RWPE2 (cell line): ENCODE measurements at regions not wholly inside any gene's neighbourhood (a gene's known extent, or its start where the extent isn't known, plus 50 kb on each side); places are given as distances from the start of the nearest gene placed in this dataset.

Source experiments
- ATAC-seq: fragments of 200-7000 bp; cut with Tn5 transposase; 3 replicates; pipeline ENCODE4 v1.9.1; 2021; ENCODE audit warnings: low read depth
- DNase-seq: peaks from one replicate; pipeline ENCODE4 v3.0.0-alpha.2; 2020; ENCODE audit warnings: low spot score
- H3K27ac ChIP-seq: fragments of 450-650 bp; 2 replicates; pipeline ENCODE4 v1.5.1; 2017; ENCODE audit warnings: mild to moderate bottlenecking; ENCODE audit not compliant: poor library complexity, severe bottlenecking
- H3K27me3 ChIP-seq: fragments of 250-450 bp; sonication (Bioruptor Pico); 2 replicates; pipeline ENCODE4 v1.5.1; 2021; ENCODE audit warnings: mild to moderate bottlenecking, moderate library complexity; ENCODE audit not compliant: insufficient read depth, poor library complexity, severe bottlenecking
- H3K36me3 ChIP-seq: fragments of 250-450 bp; sonication (Bioruptor Pico); 2 replicates; pipeline ENCODE4 v1.5.1; 2020; ENCODE audit warnings: low read depth, mild to moderate bottlenecking, moderate library complexity
- H3K4me1 ChIP-seq: fragments of 250-450 bp; sonication (Bioruptor Pico); 2 replicates; pipeline ENCODE4 v1.5.1; 2021; ENCODE audit warnings: mild to moderate bottlenecking, moderate library complexity; ENCODE audit not compliant: insufficient read depth, poor library complexity, severe bottlenecking
- H3K4me3 ChIP-seq: fragments of 250-450 bp; sonication (Bioruptor Pico); 2 replicates; pipeline ENCODE4 v1.5.1; 2021; ENCODE audit warnings: mild to moderate bottlenecking, moderate library complexity; ENCODE audit not compliant: severe bottlenecking
- H3K9me3 ChIP-seq: fragments of 250-450 bp; sonication (Bioruptor Pico); 2 replicates; pipeline ENCODE4 v1.5.1; 2021; ENCODE audit warnings: mild to moderate bottlenecking, moderate library complexity; ENCODE audit not compliant: severe bottlenecking
- TF ChIP-seq, protein P1 (sequence below): fragments of 450-650 bp; IDR thresholded peaks from one replicate; pipeline ENCODE4 v1.5.1; 2017; ENCODE audit warnings: mild to moderate bottlenecking, moderate library complexity; ENCODE audit not compliant: poor library complexity, severe bottlenecking

- no peak overlapping the region for H3K4me3 ChIP-seq
- ATAC-seq, result no peak
Measured at GRCh38 chr14:40576880-40577478, 1029.7 kb upstream of the LRFN5 start.

DNA sequence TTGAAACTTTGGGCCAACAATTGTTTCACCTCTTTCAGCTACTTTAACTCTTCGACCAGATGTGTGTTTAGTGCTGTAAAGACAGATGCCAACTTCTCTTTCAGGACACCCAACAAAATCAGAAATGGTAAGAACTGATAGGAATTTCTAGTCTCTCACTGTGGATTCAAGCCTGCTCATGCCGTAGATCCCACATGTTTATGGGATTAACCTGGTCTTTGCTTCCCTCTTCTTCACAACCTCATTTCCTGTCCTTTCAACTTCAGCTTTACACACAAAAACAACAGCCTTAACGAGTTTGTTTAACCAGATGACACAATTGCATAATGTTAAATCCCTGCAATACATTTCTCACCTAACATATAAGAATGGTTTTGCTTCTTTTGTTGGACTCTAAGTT is 1031.9 kb upstream of the LRFN5 start:
- no peaks in the 10 kb centered on the region for H3K36me3 ChIP-seq
- no peak overlapping the region for H3K27ac ChIP-seq
- no peaks in the 10 kb centered on the region for H3K4me1 ChIP-seq
- H3K9me3 ChIP-seq, result no peaks in the 10 kb centered on the region
- TF ChIP-seq, protein P1, sequence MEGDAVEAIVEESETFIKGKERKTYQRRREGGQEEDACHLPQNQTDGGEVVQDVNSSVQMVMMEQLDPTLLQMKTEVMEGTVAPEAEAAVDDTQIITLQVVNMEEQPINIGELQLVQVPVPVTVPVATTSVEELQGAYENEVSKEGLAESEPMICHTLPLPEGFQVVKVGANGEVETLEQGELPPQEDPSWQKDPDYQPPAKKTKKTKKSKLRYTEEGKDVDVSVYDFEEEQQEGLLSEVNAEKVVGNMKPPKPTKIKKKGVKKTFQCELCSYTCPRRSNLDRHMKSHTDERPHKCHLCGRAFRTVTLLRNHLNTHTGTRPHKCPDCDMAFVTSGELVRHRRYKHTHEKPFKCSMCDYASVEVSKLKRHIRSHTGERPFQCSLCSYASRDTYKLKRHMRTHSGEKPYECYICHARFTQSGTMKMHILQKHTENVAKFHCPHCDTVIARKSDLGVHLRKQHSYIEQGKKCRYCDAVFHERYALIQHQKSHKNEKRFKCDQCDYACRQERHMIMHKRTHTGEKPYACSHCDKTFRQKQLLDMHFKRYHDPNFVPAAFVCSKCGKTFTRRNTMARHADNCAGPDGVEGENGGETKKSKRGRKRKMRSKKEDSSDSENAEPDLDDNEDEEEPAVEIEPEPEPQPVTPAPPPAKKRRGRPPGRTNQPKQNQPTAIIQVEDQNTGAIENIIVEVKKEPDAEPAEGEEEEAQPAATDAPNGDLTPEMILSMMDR, result no peak
- DNase-seq (no peak), ATAC-seq (no peak)
- H3K4me3 ChIP-seq, result no peak overlapping the region
- peaks cover 13% of the 10 kb centered on the region for H3K27me3 ChIP-seq

More at GRCh38 chr14:40576880-40577478, 1029.7 kb upstream of the LRFN5 start:
- no peaks in the 10 kb centered on the region for H3K9me3 ChIP-seq
- H3K36me3 ChIP-seq, result no peaks in the 10 kb centered on the region
- H3K4me1 ChIP-seq, result no peaks in the 10 kb centered on the region
- TF ChIP-seq, protein P1, result no peak
- peaks cover 23% of the 10 kb centered on the region for H3K27me3 ChIP-seq
- DNase-seq, result no peak
- no peak overlapping the region for H3K27ac ChIP-seq

GRCh38 chr14:40525314-40525713 is 1081.4 kb upstream of the LRFN5 start:
- Histone ChIP-seq H3K27ac (no peak overlapping the region), H3K4me1 (no peaks in the 10 kb centered on the region), H3K27me3 (no peaks in the 10 kb centered on the region), H3K4me3 (no peak overlapping the region), H3K36me3 (no peaks in the 10 kb centered on the region), H3K9me3 (no peaks in the 10 kb centered on the region)
- TF ChIP-seq, protein P1, result no peak
- no peak for DNase-seq
- peak; percentile 27; the same call in 1 of the 3 replicates for ATAC-seq

GRCh38 chr14:40523123-40523522 is 1083.6 kb upstream of the LRFN5 start:
- ATAC-seq (no peak), DNase-seq (no peak)
- Histone ChIP-seq H3K9me3 (no peaks in the 10 kb centered on the region), H3K4me1 (no peaks in the 10 kb centered on the region), H3K36me3 (no peaks in the 10 kb centered on the region), H3K27me3 (no peaks in the 10 kb centered on the region), H3K4me3 (no peak overlapping the region), H3K27ac (no peak overlapping the region)
- TF ChIP-seq, protein P1, result no peak

DNA sequence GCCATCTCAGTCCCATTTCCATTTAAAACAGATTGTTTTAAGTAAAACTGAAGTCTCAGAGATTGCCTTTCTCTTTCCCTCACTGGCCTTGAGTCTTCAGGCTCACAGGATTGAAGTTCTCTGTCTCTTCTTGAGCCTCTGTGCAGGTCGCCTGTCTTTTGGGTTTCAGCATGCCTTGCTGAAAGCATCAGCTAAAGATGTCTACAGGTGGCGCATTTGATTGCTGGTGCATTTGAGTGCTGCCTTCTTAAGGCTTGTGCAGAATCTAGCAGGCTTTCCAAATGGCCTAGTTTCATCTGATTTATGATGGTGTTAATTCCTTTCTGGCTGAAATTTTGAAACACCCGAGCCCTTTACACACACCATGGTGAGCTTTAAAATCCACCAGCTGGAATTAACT is 1062.2 kb upstream of the FBXO33 start:
- H3K9me3 ChIP-seq, result no peaks in the 10 kb centered on the region
- H3K27me3 ChIP-seq, result peaks cover 3% of the 10 kb centered on the region
- peak; percentile 25; the same call in 1 of the 3 replicates for ATAC-seq
- no peaks in the 10 kb centered on the region for H3K4me1 ChIP-seq
- no peak overlapping the region for H3K27ac ChIP-seq
- DNase-seq, result no peak
- no peak overlapping the region for H3K4me3 ChIP-seq
- no peaks in the 10 kb centered on the region for H3K36me3 ChIP-seq
- TF ChIP-seq, protein P1, result no peak
